Astrocyte (in vitro differentiated cells and primary cell): ENCODE measurements at regions not wholly inside any gene's neighbourhood (a gene's known extent, or its start where the extent isn't known, plus 50 kb on each side); places are given as distances from the start of the nearest gene placed in this dataset.

Source experiments
- EZH2 ChIP-seq: IDR thresholded peaks from 2 replicates; pipeline ENCODE4 v1.6.1; 2012; ENCODE audit warnings: mild to moderate bottlenecking, low read length, inconsistent platforms; ENCODE audit not compliant: insufficient read depth
- TF ChIP-seq, protein P1 (sequence below): IDR thresholded peaks from 2 replicates; pipeline ENCODE4 v1.5.1; 2011; ENCODE audit warnings: low read depth, mild to moderate bottlenecking, inconsistent platforms, low read length, moderate library complexity; ENCODE audit not compliant: insufficient read depth

DNA sequence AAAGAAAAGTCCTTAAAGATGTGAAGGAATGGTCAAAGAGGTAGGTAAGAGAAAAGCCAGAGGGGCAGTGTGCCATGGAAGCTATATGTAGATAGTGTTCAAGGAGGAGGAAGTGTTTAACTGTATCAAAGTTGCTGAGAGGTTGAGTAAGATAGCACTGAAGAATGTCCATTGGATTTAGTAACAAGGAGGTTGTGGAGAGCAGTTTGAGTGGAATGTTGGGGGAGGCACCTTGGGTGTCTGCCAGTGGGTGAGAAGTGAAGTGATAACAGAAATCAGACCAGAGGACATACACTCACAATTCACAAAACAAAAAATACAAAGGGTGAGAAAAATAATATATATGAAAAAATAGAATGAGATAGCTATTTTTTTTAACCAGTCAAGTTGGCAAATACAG, 121.3 kb upstream of the AMOT start:
- TF ChIP-seq, protein P1, sequence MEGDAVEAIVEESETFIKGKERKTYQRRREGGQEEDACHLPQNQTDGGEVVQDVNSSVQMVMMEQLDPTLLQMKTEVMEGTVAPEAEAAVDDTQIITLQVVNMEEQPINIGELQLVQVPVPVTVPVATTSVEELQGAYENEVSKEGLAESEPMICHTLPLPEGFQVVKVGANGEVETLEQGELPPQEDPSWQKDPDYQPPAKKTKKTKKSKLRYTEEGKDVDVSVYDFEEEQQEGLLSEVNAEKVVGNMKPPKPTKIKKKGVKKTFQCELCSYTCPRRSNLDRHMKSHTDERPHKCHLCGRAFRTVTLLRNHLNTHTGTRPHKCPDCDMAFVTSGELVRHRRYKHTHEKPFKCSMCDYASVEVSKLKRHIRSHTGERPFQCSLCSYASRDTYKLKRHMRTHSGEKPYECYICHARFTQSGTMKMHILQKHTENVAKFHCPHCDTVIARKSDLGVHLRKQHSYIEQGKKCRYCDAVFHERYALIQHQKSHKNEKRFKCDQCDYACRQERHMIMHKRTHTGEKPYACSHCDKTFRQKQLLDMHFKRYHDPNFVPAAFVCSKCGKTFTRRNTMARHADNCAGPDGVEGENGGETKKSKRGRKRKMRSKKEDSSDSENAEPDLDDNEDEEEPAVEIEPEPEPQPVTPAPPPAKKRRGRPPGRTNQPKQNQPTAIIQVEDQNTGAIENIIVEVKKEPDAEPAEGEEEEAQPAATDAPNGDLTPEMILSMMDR = no peak
- TF ChIP-seq EZH2 = no peak
